ENCODE measurements at regions not wholly inside any gene's neighbourhood (a gene's known extent, or its start where the extent isn't known, plus 50 kb on each side); places are given as distances from the start of the nearest gene placed in this dataset.

DNA sequence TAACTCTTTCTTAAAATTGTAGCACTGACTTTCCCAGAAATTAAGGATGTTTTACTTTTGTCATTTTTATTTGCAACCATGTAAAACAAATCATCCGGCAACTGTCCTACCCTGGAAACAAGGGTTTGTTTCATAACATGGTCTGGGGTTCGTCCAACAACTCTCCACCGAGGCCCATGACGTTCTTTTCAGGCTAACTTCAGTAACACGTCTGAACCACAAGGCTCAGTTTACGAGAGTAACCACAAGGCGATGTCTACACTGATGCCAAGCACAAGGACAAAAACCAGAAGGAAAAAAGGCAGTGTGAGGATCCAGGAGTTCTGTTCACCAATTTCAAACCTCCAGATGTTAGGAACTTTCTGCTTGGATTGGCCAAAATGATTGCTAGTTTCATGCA lies 546.1 kb downstream of the NTRK3 start:
- TF ChIP-seq REST (tag by site-specific recombination; IDR thresholded peaks at IDR 0.05) = no peak
- TF ChIP-seq, protein P1, sequence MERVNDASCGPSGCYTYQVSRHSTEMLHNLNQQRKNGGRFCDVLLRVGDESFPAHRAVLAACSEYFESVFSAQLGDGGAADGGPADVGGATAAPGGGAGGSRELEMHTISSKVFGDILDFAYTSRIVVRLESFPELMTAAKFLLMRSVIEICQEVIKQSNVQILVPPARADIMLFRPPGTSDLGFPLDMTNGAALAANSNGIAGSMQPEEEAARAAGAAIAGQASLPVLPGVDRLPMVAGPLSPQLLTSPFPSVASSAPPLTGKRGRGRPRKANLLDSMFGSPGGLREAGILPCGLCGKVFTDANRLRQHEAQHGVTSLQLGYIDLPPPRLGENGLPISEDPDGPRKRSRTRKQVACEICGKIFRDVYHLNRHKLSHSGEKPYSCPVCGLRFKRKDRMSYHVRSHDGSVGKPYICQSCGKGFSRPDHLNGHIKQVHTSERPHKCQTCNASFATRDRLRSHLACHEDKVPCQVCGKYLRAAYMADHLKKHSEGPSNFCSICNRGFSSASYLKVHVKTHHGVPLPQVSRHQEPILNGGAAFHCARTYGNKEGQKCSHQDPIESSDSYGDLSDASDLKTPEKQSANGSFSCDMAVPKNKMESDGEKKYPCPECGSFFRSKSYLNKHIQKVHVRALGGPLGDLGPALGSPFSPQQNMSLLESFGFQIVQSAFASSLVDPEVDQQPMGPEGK (tag by site-specific recombination; IDR thresholded peaks at IDR 0.05) = no peak
